GM13976 (cell line): ENCODE measurements at regions not wholly inside any gene's neighbourhood (a gene's known extent, or its start where the extent isn't known, plus 50 kb on each side); places are given as distances from the start of the nearest gene placed in this dataset.

ENCODE experiments used
- DNase-seq: peaks from one replicate; pipeline ENCODE4 v3.0.0; 2012; ENCODE audit warnings: low spot score
- CTCF ChIP-seq: IDR thresholded peaks from 2 replicates; pipeline ENCODE4 v1.5.1; 2012; ENCODE audit warnings: borderline replicate concordance, mild to moderate bottlenecking; ENCODE audit not compliant: insufficient read depth; ENCODE audit errors: extremely low read depth, missing control alignments, control extremely low read depth
- in situ Hi-C: fragments of 300-500 bp; cut with MboI; formaldehyde crosslinking; loops from one replicate; pipeline ENCODE4 v1.12.0; 2022; ENCODE audit warnings: low sequenced_read_pairs, mixed read lengths, inconsistent platforms; ENCODE audit not compliant: unreplicated experiment

GRCh38 chr5:61215996-61216395, 53.7 kb upstream of the SMIM15 start:
- TF ChIP-seq CTCF, result no peak
- no peak for DNase-seq
- in situ Hi-C loops, result no loop called here

GRCh38 chr5:61216741-61217140, 54.5 kb upstream of the SMIM15 start:
- in situ Hi-C loops, result no loop called here
- no peak for TF ChIP-seq CTCF
- DNase-seq, result no peak

GRCh38 chr5:61217214-61217613, 54.9 kb upstream of the SMIM15 start:
- in situ Hi-C loops, result no loop called here
- no peak for TF ChIP-seq CTCF
- no peak for DNase-seq

- no peak for TF ChIP-seq CTCF
- in situ Hi-C loops, result no loop called here
- no peak for DNase-seq
These were observed 66.0 kb upstream of the SMIM15 start for GRCh38 chr5:61228229-61228628.

GRCh38 chr5:61228691-61229280, 66.5 kb upstream of the SMIM15 start:
- no peak for TF ChIP-seq CTCF
- in situ Hi-C loops, result no loop called here
- DNase-seq, result peak; percentile 42

- in situ Hi-C loops, result no loop called here
- TF ChIP-seq CTCF, result no peak
- no peak for DNase-seq
These were observed 67.1 kb upstream of the SMIM15 start for GRCh38 chr5:61229416-61229815.
